Left renal pelvis (tissue), 4 donors: ENCODE measurements at regions not wholly inside any gene's neighbourhood (a gene's known extent, or its start where the extent isn't known, plus 50 kb on each side); places are given as distances from the start of the nearest gene placed in this dataset.
"Not testable (repeated sequence)": the region's sequence is repeated elsewhere in the genome, so short reads cannot be mapped to it uniquely, and the experiment has no call there.

Source experiments
- DNase-seq, 4 donors: peaks; one replicate each; pipeline ENCODE4 v3.0.0-alpha.2; 2013; ENCODE audit warnings: low read depth in 4 of 4, low spot score in 3 of 4

- DNase-seq = no peak
These were observed 167.9 kb upstream of the PRICKLE2 start for GRCh38 chr3:64393193-64393592.

GRCh38 chr3:64392001-64392400, 166.7 kb upstream of the PRICKLE2 start:
- DNase-seq = no peak

GRCh38 chr3:64390893-64391292, 165.6 kb upstream of the PRICKLE2 start:
- no peak for DNase-seq

- no peak for DNase-seq
These were observed 163.6 kb upstream of the PRICKLE2 start for GRCh38 chr3:64388886-64389285.

- no peak for DNase-seq
These were observed 162.4 kb upstream of the PRICKLE2 start for GRCh38 chr3:64387688-64388087.

- DNase-seq = no peak
These were observed 160.0 kb upstream of the PRICKLE2 start for GRCh38 chr3:64385277-64385676.

- no peak for DNase-seq
These were observed 159.3 kb upstream of the PRICKLE2 start for GRCh38 chr3:64384561-64384960.

GRCh38 chr3:64382153-64382552, 156.9 kb upstream of the PRICKLE2 start:
- DNase-seq = no peak

- DNase-seq = no peak
These were observed 156.1 kb upstream of the PRICKLE2 start for GRCh38 chr3:64381367-64381766.

GRCh38 chr3:64380546-64380945, 155.3 kb upstream of the PRICKLE2 start:
- no peak for DNase-seq

- DNase-seq = no peak
These were observed 154.0 kb upstream of the PRICKLE2 start for GRCh38 chr3:64379221-64379620.

- no peak for DNase-seq
These were observed 152.7 kb upstream of the PRICKLE2 start for GRCh38 chr3:64377942-64378341.

GRCh38 chr3:64375737-64376136, 150.5 kb upstream of the PRICKLE2 start:
- DNase-seq = no peak

GRCh38 chr3:64369390-64369789, 144.1 kb upstream of the PRICKLE2 start:
- no peak for DNase-seq

GRCh38 chr3:64368257-64369020, 143.2 kb upstream of the PRICKLE2 start:
- DNase-seq = no peak

GRCh38 chr3:64365877-64366276, 140.6 kb upstream of the PRICKLE2 start:
- no peak for DNase-seq

GRCh38 chr3:64363842-64364241, 138.6 kb upstream of the PRICKLE2 start:
- DNase-seq = no peak

- no peak for DNase-seq
These were observed 136.9 kb upstream of the PRICKLE2 start for GRCh38 chr3:64361962-64362735.

GRCh38 chr3:64361036-64361435, 135.8 kb upstream of the PRICKLE2 start:
- not testable (repeated sequence) for DNase-seq

- no peak for DNase-seq
These were observed 135.0 kb upstream of the PRICKLE2 start for GRCh38 chr3:64360280-64360679.

- no peak for DNase-seq
These were observed 134.5 kb upstream of the PRICKLE2 start for GRCh38 chr3:64359735-64360134.

GRCh38 chr3:64358853-64359252, 133.6 kb upstream of the PRICKLE2 start:
- DNase-seq = no peak
